RWPE1 (cell line): ENCODE measurements at regions not wholly inside any gene's neighbourhood (a gene's known extent, or its start where the extent isn't known, plus 50 kb on each side); places are given as distances from the start of the nearest gene placed in this dataset.

Source experiments
- CTCF ChIA-PET: fragments of 350-600 bp; sonication (Branson Sonifier 250); formaldehyde crosslinking; extraction: SDS; loops from one replicate; lab custom pipeline; 2021; lab: Yijun Ruan, JAX
- POLR2A ChIA-PET: fragments of 400-600 bp; formaldehyde crosslinking; extraction: SDS; loops from one replicate; lab custom pipeline; 2020; ENCODE audit warnings: antibody characterized with exemption; ENCODE audit not compliant: low non-redundant PET; lab: Yijun Ruan, JAX
- DNase-seq: peaks from one replicate; pipeline ENCODE4 v3.0.0; 2012; ENCODE audit warnings: low spot score
- H3K27ac ChIP-seq: fragments of 450-650 bp; 2 replicates; pipeline ENCODE4 v1.5.1; 2017
- CTCF ChIP-seq: fragments of 450-650 bp; conservative IDR thresholded peaks from 2 replicates; pipeline ENCODE4 v1.5.1; 2017; ENCODE audit warnings: low read depth, mild to moderate bottlenecking

GRCh38 chr15:49715701-49716100 is 94.9 kb downstream of the DTWD1 start:
- ChIA-PET CTCF (no interaction called here), POLR2A (no interaction called here)
- no peak overlapping the region for H3K27ac ChIP-seq

GRCh38 chr15:49718234-49718633 is 97.4 kb downstream of the DTWD1 start:
- POLR2A ChIA-PET = no interaction called here
- DNase-seq = no peak
- CTCF ChIA-PET = no interaction called here
- no peak overlapping the region for H3K27ac ChIP-seq
- no peak for TF ChIP-seq CTCF

More at GRCh38 chr15:49715701-49716100, 94.9 kb downstream of the DTWD1 start:
- TF ChIP-seq CTCF = no peak
- DNase-seq = no peak

- ChIA-PET CTCF (interaction anchor here (0.5 kb wide), 1 partner anchor 219 kb away, joined by 3 read pairs; no protein-coding TSS in a partner anchor), POLR2A (no interaction called here)
- H3K27ac ChIP-seq = no peak overlapping the region
- TF ChIP-seq CTCF = no peak
- DNase-seq = no peak
Observed at GRCh38 chr15:49718846-49719245, 98.0 kb downstream of the DTWD1 start.

DNA sequence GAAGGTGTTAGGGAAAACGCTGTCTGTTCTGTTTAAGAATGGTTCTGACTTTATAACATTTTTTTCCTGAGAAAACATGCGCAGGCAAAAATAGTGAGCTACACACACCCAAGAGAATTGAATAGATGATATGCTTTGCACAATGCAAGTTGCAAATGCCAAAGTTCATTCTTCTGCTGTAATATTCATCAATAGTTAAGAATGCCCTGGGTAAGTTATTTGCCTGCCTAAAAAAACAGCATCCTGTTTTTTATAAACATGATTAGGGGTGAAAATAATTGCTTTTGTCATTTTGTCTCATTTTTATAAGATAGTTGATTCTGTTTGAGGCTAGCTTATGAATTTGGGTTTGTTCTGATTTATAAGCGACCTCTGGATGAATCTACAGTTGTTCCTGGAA is 99.4 kb downstream of the DTWD1 start:
- no peak overlapping the region for H3K27ac ChIP-seq
- DNase-seq = no peak
- TF ChIP-seq CTCF = no peak
- CTCF ChIA-PET = no interaction called here
- POLR2A ChIA-PET = no interaction called here

- no peak overlapping the region for H3K27ac ChIP-seq
- no peak for DNase-seq
- POLR2A ChIA-PET = no interaction called here
- no peak for TF ChIP-seq CTCF
- CTCF ChIA-PET = no interaction called here
Observed at GRCh38 chr15:49721091-49721490, 100.2 kb downstream of the DTWD1 start.

GRCh38 chr15:49721621-49722020 is 100.8 kb downstream of the DTWD1 start:
- CTCF ChIA-PET = no interaction called here
- POLR2A ChIA-PET = no interaction called here
- TF ChIP-seq CTCF = no peak
- DNase-seq = no peak
- no peak overlapping the region for H3K27ac ChIP-seq

- no peak for DNase-seq
- TF ChIP-seq CTCF = no peak
- CTCF ChIA-PET = interaction anchor here (0.6 kb wide), 1 partner anchor 393 kb away, joined by 6 read pairs; no protein-coding TSS in a partner anchor
- POLR2A ChIA-PET = no interaction called here
- H3K27ac ChIP-seq = no peak overlapping the region
Observed at GRCh38 chr15:49723981-49724380, 103.1 kb downstream of the DTWD1 start.
